ENCODE measurements at regions not wholly inside any gene's neighbourhood (a gene's known extent, or its start where the extent isn't known, plus 50 kb on each side); places are given as distances from the start of the nearest gene placed in this dataset.

GRCh38 chr5:17156463-17156862 lies 61.0 kb upstream of the BASP1 start:
- Histone ChIP-seq H3K4me3 (no peak overlapping the region), H3K27me3 (no peaks in the 10 kb centered on the region), H3K36me3 (no peaks in the 10 kb centered on the region), H3K27ac (no peak overlapping the region), H3K9me3 (no peaks in the 10 kb centered on the region), H3K4me1 (no peaks in the 10 kb centered on the region)
- WGBS, 2 donors, result 93 to 96% methylated on average over 4 of the region's 4 CpGs
- TF ChIP-seq POLR2A (IDR thresholded peaks at IDR 0.05) (no peak), EP300 (IDR thresholded peaks at IDR 0.05) (no peak), POLR2AphosphoS5 (IDR thresholded peaks at IDR 0.05) (no peak), CTCF (IDR thresholded peaks at IDR 0.05) (no peak)
- DNase-seq, result no peak
- intact Hi-C loops (cut with DNase I), result no loop called here

DNA sequence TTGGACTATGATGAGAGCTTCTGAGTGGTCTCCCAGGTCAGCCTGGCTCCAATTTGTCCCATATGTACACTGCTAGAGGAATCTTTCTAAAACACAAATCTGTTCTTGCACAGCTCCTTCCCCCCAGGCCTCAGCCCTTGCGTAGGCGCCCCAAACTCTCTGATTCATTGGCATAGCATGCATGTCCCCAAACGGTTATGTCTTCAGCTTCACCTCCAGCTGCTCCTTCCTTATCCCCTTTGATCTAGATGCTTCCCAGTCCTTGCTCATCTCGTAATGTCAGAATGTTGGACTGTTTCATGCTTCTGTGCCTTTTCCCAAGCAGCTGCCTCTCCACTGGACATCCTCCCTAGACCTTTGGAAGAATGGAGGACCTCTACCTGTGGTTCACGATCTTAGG lies 60.1 kb upstream of the BASP1 start:
- Histone ChIP-seq H3K9me3 (no peaks in the 10 kb centered on the region), H3K27me3 (no peaks in the 10 kb centered on the region), H3K4me3 (no peak overlapping the region), H3K4me1 (no peaks in the 10 kb centered on the region), H3K36me3 (no peaks in the 10 kb centered on the region), H3K27ac (no peak overlapping the region)
- intact Hi-C loops (cut with DNase I), result no loop called here
- TF ChIP-seq POLR2AphosphoS5 (IDR thresholded peaks at IDR 0.05) (no peak), EP300 (IDR thresholded peaks at IDR 0.05) (no peak), CTCF (IDR thresholded peaks at IDR 0.05) (no peak), POLR2A (IDR thresholded peaks at IDR 0.05) (no peak)
- WGBS, 2 donors, result 78 to 90% methylated on average over 5 of the region's 5 CpGs
- DNase-seq, result no peak

- no peak overlapping the region for H3K4me3 ChIP-seq
- TF ChIP-seq POLR2AphosphoS5 (IDR thresholded peaks at IDR 0.05) (no peak), EP300 (IDR thresholded peaks at IDR 0.05) (no peak), POLR2A (IDR thresholded peaks at IDR 0.05) (no peak), CTCF (IDR thresholded peaks at IDR 0.05) (no peak)
- DNase-seq, result no peak
- H3K27me3 ChIP-seq, result no peaks in the 10 kb centered on the region
- H3K36me3 ChIP-seq, result no peaks in the 10 kb centered on the region
- no peak overlapping the region for H3K27ac ChIP-seq
- 15 to 61% methylated on average over 7 of the region's 7 CpGs for WGBS, 2 donors
- intact Hi-C loops (cut with DNase I), result no loop called here
- H3K4me1 ChIP-seq, result no peaks in the 10 kb centered on the region
- H3K9me3 ChIP-seq, result no peaks in the 10 kb centered on the region
Measured at GRCh38 chr5:17157916-17158529, 59.4 kb upstream of the BASP1 start.

DNA sequence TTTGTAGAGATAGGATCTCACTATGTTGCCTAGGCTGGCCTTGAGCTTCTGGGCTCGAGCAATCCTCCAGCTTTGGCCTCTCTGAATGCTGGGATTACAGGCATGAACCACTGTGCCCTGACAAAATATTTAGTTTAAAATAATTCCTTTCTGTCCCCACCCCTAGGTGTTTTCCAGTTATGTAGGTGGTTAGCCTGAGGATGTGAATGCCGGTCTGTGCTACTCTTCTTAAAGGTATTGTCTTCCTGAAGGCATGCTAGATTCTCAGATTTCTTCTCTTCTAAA lies 56.7 kb upstream of the BASP1 start:
- Histone ChIP-seq H3K9me3 (no peaks in the 10 kb centered on the region), H3K36me3 (no peaks in the 10 kb centered on the region), H3K27ac (no peak overlapping the region), H3K27me3 (no peaks in the 10 kb centered on the region), H3K4me1 (no peaks in the 10 kb centered on the region), H3K4me3 (no peak overlapping the region)
- no peak for TF ChIP-seq POLR2AphosphoS5 (IDR thresholded peaks at IDR 0.05)
- no peak for TF ChIP-seq EP300 (IDR thresholded peaks at IDR 0.05)
- no peak for TF ChIP-seq POLR2A (IDR thresholded peaks at IDR 0.05)
- TF ChIP-seq CTCF (IDR thresholded peaks at IDR 0.05), result no peak
- intact Hi-C loops (cut with DNase I), result no loop called here
- 85 to 88% methylated on average over 2 of the region's 2 CpGs for WGBS, 2 donors
- DNase-seq, result no peak

- intact Hi-C loops (cut with DNase I), result no loop called here
- DNase-seq, result no peak
- TF ChIP-seq CTCF (IDR thresholded peaks at IDR 0.05) (no peak), POLR2AphosphoS5 (IDR thresholded peaks at IDR 0.05) (no peak), POLR2A (IDR thresholded peaks at IDR 0.05) (no peak), EP300 (IDR thresholded peaks at IDR 0.05) (no peak)
- H3K9me3 ChIP-seq, result no peaks in the 10 kb centered on the region
- H3K27me3 ChIP-seq, result no peaks in the 10 kb centered on the region
- no peaks in the 10 kb centered on the region for H3K36me3 ChIP-seq
- H3K27ac ChIP-seq, result no peak overlapping the region
- H3K4me1 ChIP-seq, result no peaks in the 10 kb centered on the region
- 23 to 67% methylated on average over 3 of the region's 3 CpGs for WGBS, 2 donors
- no peak overlapping the region for H3K4me3 ChIP-seq
Measured at GRCh38 chr5:17161662-17162061, 55.8 kb upstream of the BASP1 start.
